Thoracic aorta (tissue), 2 donors: ENCODE measurements at regions not wholly inside any gene's neighbourhood (a gene's known extent, or its start where the extent isn't known, plus 50 kb on each side); places are given as distances from the start of the nearest gene placed in this dataset.
A peak's percentile ranks its signal among the peaks of the same experiment; 100 is the strongest.

Experiments
- ATAC-seq: fragments of 150-250 bp; one replicate; pipeline ENCODE4 v1.8.0; 2017; ENCODE audit warnings: low read depth; ENCODE audit not compliant: insufficient number of reproducible peaks, low FRiP score
- DNase-seq: peaks from one replicate; pipeline ENCODE4 v3.0.0-alpha.2; 2020; ENCODE audit warnings: low spot score
- H3K27ac ChIP-seq, 2 donors: fragments of 200-600 bp; sonication (generic); 1 replicate in 1 of 2; 2 replicates in 1 of 2; pipeline ENCODE4 v1.5.1; 2016; ENCODE audit warnings: mild to moderate bottlenecking in 2 of 2, moderate library complexity in 2 of 2
- H3K27me3 ChIP-seq: fragments of 200-600 bp; sonication (generic); replicated peaks from 2 replicates; pipeline ENCODE4 v1.6.0; 2016; ENCODE audit warnings: mild to moderate bottlenecking; ENCODE audit not compliant: insufficient read depth
- H3K36me3 ChIP-seq: fragments of 200-600 bp; sonication (generic); one replicate; pipeline ENCODE4 v1.5.1; 2016
- H3K4me1 ChIP-seq, 2 donors: fragments of 200-600 bp; sonication (generic); 1 replicate in 1 of 2; 2 replicates in 1 of 2; pipeline versions ENCODE4 v1.5.1 to v1.6.0; 2016; ENCODE audit warnings: low read depth in 2 of 2, mild to moderate bottlenecking in 1 of 2; ENCODE audit not compliant: control insufficient read depth in 1 of 2
- H3K4me3 ChIP-seq: fragments of 200-600 bp; sonication (generic); 2 replicates; pipeline ENCODE4 v1.5.1; 2016; ENCODE audit warnings: mild to moderate bottlenecking
- H3K9me3 ChIP-seq: fragments of 200-600 bp; sonication (generic); 2 replicates; pipeline ENCODE4 v1.5.1; 2016
- CTCF ChIP-seq: fragments of 200-600 bp; sonication (generic); IDR thresholded peaks from one replicate; pipeline ENCODE4 v1.5.1; 2019; ENCODE audit warnings: antibody characterized with exemption

- no peak for ATAC-seq
- Histone ChIP-seq H3K4me1 (peaks cover 24 to 76% of the 10 kb centered on the region in 2 donors), H3K27me3 (no peaks in the 10 kb centered on the region), H3K27ac (peak overlapping the region; percentile 44 to 48), H3K4me3 (no peak overlapping the region), H3K9me3 (no peaks in the 10 kb centered on the region), H3K36me3 (no peaks in the 10 kb centered on the region)
- DNase-seq, result no peak
- TF ChIP-seq CTCF, result no peak
Measured at GRCh38 chr5:54658010-54658409, 140.5 kb downstream of the SNX18 start.

- no peak for TF ChIP-seq CTCF
- no peak overlapping the region for H3K4me3 ChIP-seq
- no peaks in the 10 kb centered on the region for H3K9me3 ChIP-seq
- peaks cover 30 to 76% of the 10 kb centered on the region in 2 donors for H3K4me1 ChIP-seq
- DNase-seq (no peak), ATAC-seq (no peak)
- H3K27me3 ChIP-seq, result no peaks in the 10 kb centered on the region
- no peaks in the 10 kb centered on the region for H3K36me3 ChIP-seq
- H3K27ac ChIP-seq, result peak overlapping the region; percentile 52 to 87
Measured at GRCh38 chr5:54656261-54656728, 138.7 kb downstream of the SNX18 start.

GRCh38 chr5:54655761-54656160 is 138.2 kb downstream of the SNX18 start:
- no peak for ATAC-seq
- DNase-seq, result no peak
- Histone ChIP-seq H3K4me1 (peaks cover 34 to 77% of the 10 kb centered on the region in 2 donors), H3K27me3 (no peaks in the 10 kb centered on the region), H3K4me3 (no peak overlapping the region), H3K27ac (peak overlapping the region; percentile 52 to 87), H3K9me3 (no peaks in the 10 kb centered on the region), H3K36me3 (no peaks in the 10 kb centered on the region)
- TF ChIP-seq CTCF, result no peak

- ATAC-seq (no peak), DNase-seq (no peak)
- no peak for TF ChIP-seq CTCF
- Histone ChIP-seq H3K4me3 (no peak overlapping the region), H3K36me3 (no peaks in the 10 kb centered on the region), H3K27me3 (no peaks in the 10 kb centered on the region), H3K27ac (peak overlapping the region; percentile 52 to 87), H3K4me1 (peaks cover 32 to 75% of the 10 kb centered on the region in 2 donors), H3K9me3 (no peaks in the 10 kb centered on the region)
Measured at GRCh38 chr5:54655266-54655665, 137.7 kb downstream of the SNX18 start.

GRCh38 chr5:54653956-54654614 is 136.5 kb downstream of the SNX18 start:
- Histone ChIP-seq H3K27ac (peak overlapping the region; percentile 52 to 87), H3K9me3 (no peaks in the 10 kb centered on the region), H3K4me3 (no peak overlapping the region), H3K4me1 (peaks cover 24 to 70% of the 10 kb centered on the region in 2 donors), H3K27me3 (no peaks in the 10 kb centered on the region), H3K36me3 (no peaks in the 10 kb centered on the region)
- TF ChIP-seq CTCF, result no peak
- ATAC-seq (no peak), DNase-seq (no peak)
